Panc1 (cell line): ENCODE measurements at regions not wholly inside any gene's neighbourhood (a gene's known extent, or its start where the extent isn't known, plus 50 kb on each side); places are given as distances from the start of the nearest gene placed in this dataset.

Source experiments
- ATAC-seq: fragments of 200-7000 bp; cut with Tn5 transposase; 2 replicates; pipeline ENCODE4 v1.9.1; 2020; ENCODE audit warnings: mild to moderate bottlenecking, moderate library complexity
- BruUV-seq: library from RNA; stranded (reverse); fragments of 400-500 nt; replicated peaks from 2 replicates; lab custom pipeline; 2021; lab: Mats Ljungman, UMichigan
- CTCF ChIA-PET: fragments of 300-600 bp; sonication (Branson Sonifier 250); formaldehyde crosslinking; loops from one replicate; lab custom pipeline; 2022; ENCODE audit warnings: antibody characterized with exemption; lab: Charles Lee
- POLR2A ChIA-PET: fragments of 300-600 bp; sonication (Branson Sonifier 250); formaldehyde crosslinking; loops from one replicate; lab custom pipeline; 2022; ENCODE audit warnings: antibody characterized with exemption; lab: Charles Lee
- DNase-seq: peaks from one replicate; pipeline ENCODE4 v3.0.0-alpha.2; 2010; ENCODE audit warnings: low read depth, low spot score
- H3K27ac ChIP-seq: 2 replicates; pipeline ENCODE4 v1.5.1; 2011; ENCODE audit warnings: mild to moderate bottlenecking, low read length, inconsistent platforms
- H3K27me3 ChIP-seq: fragments of 200-500 bp; sonication (Bioruptor generic); 2 replicates; pipeline ENCODE4 v1.6.0; 2014; ENCODE audit warnings: low read length, inconsistent platforms; ENCODE audit not compliant: control insufficient read depth, insufficient read depth
- H3K36me3 ChIP-seq: fragments of 200-500 bp; sonication (Bioruptor generic); 2 replicates; pipeline ENCODE4 v1.5.1; 2014; ENCODE audit warnings: inconsistent platforms, mild to moderate bottlenecking, low read length, moderate library complexity; ENCODE audit not compliant: control insufficient read depth, insufficient read depth
- H3K4me1 ChIP-seq: 2 replicates; pipeline ENCODE4 v1.5.1; 2011; ENCODE audit warnings: inconsistent platforms, mild to moderate bottlenecking, low read length, moderate library complexity; ENCODE audit not compliant: control insufficient read depth, insufficient read depth
- H3K4me3 ChIP-seq, 2 experiments: 2 replicates each; pipeline ENCODE4 v1.5.1; 2011 to 2012; ENCODE audit warnings: low read depth in 2 of 2, low read length in 2 of 2, mild to moderate bottlenecking in 2 of 2, inconsistent platforms in 1 of 2, moderate library complexity in 1 of 2
- H3K9me3 ChIP-seq: fragments of 200-500 bp; sonication (Bioruptor generic); 2 replicates; pipeline ENCODE4 v1.5.1; 2014; ENCODE audit warnings: low read depth, mild to moderate bottlenecking, inconsistent platforms, low read length, moderate library complexity; ENCODE audit not compliant: control insufficient read depth, insufficient read depth
- CTCF ChIP-seq: fragments of 450-650 bp; IDR thresholded peaks from 2 replicates; pipeline ENCODE4 v1.5.1; 2017; ENCODE audit warnings: mild to moderate bottlenecking
- POLR2AphosphoS5 ChIP-seq: IDR thresholded peaks from 2 replicates; pipeline ENCODE4 v1.6.1; 2012; ENCODE audit warnings: mild to moderate bottlenecking, low read depth, low read length, moderate library complexity
- SIN3A ChIP-seq: IDR thresholded peaks from 2 replicates; pipeline ENCODE4 v1.6.1; 2012; ENCODE audit warnings: low read depth, mild to moderate bottlenecking, low read length, moderate library complexity, borderline replicate concordance; ENCODE audit not compliant: insufficient read depth
- TCF7L2 ChIP-seq: IDR thresholded peaks from 2 replicates; pipeline ENCODE4 v1.6.1; 2011; ENCODE audit warnings: mild to moderate bottlenecking, low read depth, low read length, inconsistent platforms
- in situ Hi-C: cut with HindIII; loops from 2 replicates; pipeline ENCODE4 v1.10.0; 2016; ENCODE audit warnings: low sequenced_read_pairs, low pct_unique_long_range_greater_than_20kb
- intact Hi-C: fragments of 100-400 bp; cut with micrococcal nuclease; formaldehyde crosslinking; loops from one replicate; pipeline ENCODE4 v1.10.0; 2022; ENCODE audit not compliant: unreplicated experiment
- TF ChIP-seq, protein P1 (sequence below), 2 experiments: IDR thresholded peaks; 2 replicates each; pipeline ENCODE4 v1.6.1; 2011 to 2012; ENCODE audit warnings: low read depth in 2 of 2, control low read depth in 1 of 2, low read length in 1 of 2, mild to moderate bottlenecking in 1 of 2, moderate library complexity in 1 of 2; ENCODE audit not compliant: insufficient read depth in 1 of 2

DNA sequence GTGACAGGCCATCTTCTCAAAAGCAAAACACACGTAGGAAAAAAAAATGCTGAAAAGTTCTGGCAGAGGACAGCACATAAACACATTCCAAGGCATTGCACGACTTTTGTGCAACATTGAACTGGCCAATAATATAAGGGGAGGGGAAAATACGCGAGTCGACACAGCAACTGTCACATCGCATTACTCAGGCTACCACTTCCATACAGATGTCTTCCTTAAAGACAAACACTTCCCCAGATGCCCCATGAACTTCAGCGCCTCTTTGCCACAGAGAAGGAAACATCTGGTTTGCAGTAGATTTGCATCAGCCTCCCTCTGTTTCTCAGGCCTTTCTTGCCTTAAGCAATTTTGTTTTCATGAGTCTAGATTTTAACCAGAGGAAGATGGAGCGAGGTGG lies 144.4 kb upstream of the IGF1R start:
- Histone ChIP-seq H3K27me3 (peaks cover 4% of the 10 kb centered on the region), H3K9me3 (no peaks in the 10 kb centered on the region), H3K36me3 (no peaks in the 10 kb centered on the region), H3K4me1 (no peaks in the 10 kb centered on the region), H3K27ac (no peak overlapping the region), H3K4me3 (no peak overlapping the region)
- TF ChIP-seq POLR2AphosphoS5 = no peak
- BruUV-seq = no TSS peak
- ChIA-PET POLR2A (no interaction called here), CTCF (interaction anchor here (1.1 kb wide), 1 partner anchor 15 kb away, joined by 3 read pairs; no protein-coding TSS in a partner anchor)
- ATAC-seq (no peak), DNase-seq (no peak)
- in situ Hi-C loops = no loop called here
- intact Hi-C loops = no loop called here

DNA sequence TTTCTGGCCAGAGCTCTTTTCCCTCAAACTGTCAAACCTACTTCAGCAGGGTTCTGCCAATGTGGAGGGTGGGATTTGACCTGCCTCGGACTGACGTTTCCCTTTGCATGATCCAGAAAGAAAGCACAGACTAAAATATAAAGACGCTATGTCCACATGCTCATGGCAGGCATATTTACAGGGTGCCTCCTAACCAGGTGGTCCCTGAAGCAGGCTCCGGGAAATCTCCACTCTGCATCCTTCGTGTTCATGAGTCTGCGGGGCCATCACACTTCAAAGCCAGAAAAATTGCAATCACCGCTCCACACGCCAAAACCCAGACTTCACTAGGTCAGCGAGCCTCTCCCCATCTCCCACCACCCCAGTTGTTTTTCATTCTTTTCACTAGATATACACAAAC lies 143.3 kb upstream of the IGF1R start:
- Histone ChIP-seq H3K9me3 (no peaks in the 10 kb centered on the region), H3K36me3 (no peaks in the 10 kb centered on the region), H3K27me3 (peaks cover 4% of the 10 kb centered on the region), H3K4me1 (no peaks in the 10 kb centered on the region), H3K4me3 (no peak overlapping the region), H3K27ac (no peak overlapping the region)
- CTCF ChIA-PET = interaction anchor here (1.1 kb wide), 1 partner anchor 14 kb away, joined by 3 read pairs; no protein-coding TSS in a partner anchor
- in situ Hi-C loops (no loop called here), intact Hi-C loops (no loop called here)
- ATAC-seq (no peak), DNase-seq (no peak)
- BruUV-seq = no TSS peak
- TF ChIP-seq, protein P1, sequence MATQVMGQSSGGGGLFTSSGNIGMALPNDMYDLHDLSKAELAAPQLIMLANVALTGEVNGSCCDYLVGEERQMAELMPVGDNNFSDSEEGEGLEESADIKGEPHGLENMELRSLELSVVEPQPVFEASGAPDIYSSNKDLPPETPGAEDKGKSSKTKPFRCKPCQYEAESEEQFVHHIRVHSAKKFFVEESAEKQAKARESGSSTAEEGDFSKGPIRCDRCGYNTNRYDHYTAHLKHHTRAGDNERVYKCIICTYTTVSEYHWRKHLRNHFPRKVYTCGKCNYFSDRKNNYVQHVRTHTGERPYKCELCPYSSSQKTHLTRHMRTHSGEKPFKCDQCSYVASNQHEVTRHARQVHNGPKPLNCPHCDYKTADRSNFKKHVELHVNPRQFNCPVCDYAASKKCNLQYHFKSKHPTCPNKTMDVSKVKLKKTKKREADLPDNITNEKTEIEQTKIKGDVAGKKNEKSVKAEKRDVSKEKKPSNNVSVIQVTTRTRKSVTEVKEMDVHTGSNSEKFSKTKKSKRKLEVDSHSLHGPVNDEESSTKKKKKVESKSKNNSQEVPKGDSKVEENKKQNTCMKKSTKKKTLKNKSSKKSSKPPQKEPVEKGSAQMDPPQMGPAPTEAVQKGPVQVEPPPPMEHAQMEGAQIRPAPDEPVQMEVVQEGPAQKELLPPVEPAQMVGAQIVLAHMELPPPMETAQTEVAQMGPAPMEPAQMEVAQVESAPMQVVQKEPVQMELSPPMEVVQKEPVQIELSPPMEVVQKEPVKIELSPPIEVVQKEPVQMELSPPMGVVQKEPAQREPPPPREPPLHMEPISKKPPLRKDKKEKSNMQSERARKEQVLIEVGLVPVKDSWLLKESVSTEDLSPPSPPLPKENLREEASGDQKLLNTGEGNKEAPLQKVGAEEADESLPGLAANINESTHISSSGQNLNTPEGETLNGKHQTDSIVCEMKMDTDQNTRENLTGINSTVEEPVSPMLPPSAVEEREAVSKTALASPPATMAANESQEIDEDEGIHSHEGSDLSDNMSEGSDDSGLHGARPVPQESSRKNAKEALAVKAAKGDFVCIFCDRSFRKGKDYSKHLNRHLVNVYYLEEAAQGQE (IDR thresholded peaks at IDR 0.05; ENCODE audit: insufficient read depth in 1 of 2, low read depth in 2 of 2, low read length in 1 of 2) = no peak
- TF ChIP-seq TCF7L2 (no peak), CTCF (no peak), POLR2AphosphoS5 (no peak), SIN3A (no peak)
- POLR2A ChIA-PET = no interaction called here

- BruUV-seq = no TSS peak
- in situ Hi-C loops = no loop called here
Observed at GRCh38 chr15:98505611-98506031, 142.7 kb upstream of the IGF1R start.

More at GRCh38 chr15:98505611-98506031, 142.7 kb upstream of the IGF1R start:
- TF ChIP-seq CTCF (no peak), POLR2AphosphoS5 (no peak)
- TF ChIP-seq, protein P1 (IDR thresholded peaks at IDR 0.05; ENCODE audit: insufficient read depth in 1 of 2, low read depth in 2 of 2, low read length in 1 of 2) = no peak
- no peaks in the 10 kb centered on the region for H3K4me1 ChIP-seq
- no peaks in the 10 kb centered on the region for H3K9me3 ChIP-seq
- H3K36me3 ChIP-seq = no peaks in the 10 kb centered on the region
- H3K27ac ChIP-seq = no peak overlapping the region
- DNase-seq (no peak), ATAC-seq (no peak)
- POLR2A ChIA-PET = no interaction called here
- H3K27me3 ChIP-seq = peaks cover 4% of the 10 kb centered on the region
- intact Hi-C loops = no loop called here
- H3K4me3 ChIP-seq = no peak overlapping the region
- CTCF ChIA-PET = no interaction called here
